Tibial nerve (tissue), 4 donors: ENCODE measurements at regions not wholly inside any gene's neighbourhood (a gene's known extent, or its start where the extent isn't known, plus 50 kb on each side); places are given as distances from the start of the nearest gene placed in this dataset.

Source experiments
- EP300 ChIP-seq, 2 donors: sonication (generic); formaldehyde crosslinking; IDR thresholded peaks; one replicate each; pipeline ENCODE4 v1.6.1; 2017; ENCODE audit warnings: antibody characterized with exemption in 2 of 2, mild to moderate bottlenecking in 1 of 2
- POLR2A ChIP-seq, 2 donors: fragments of 450-650 bp; IDR thresholded peaks; one replicate each; pipeline ENCODE4 v1.6.1; 2017; ENCODE audit warnings: antibody characterized with exemption in 2 of 2, mild to moderate bottlenecking in 2 of 2, moderate library complexity in 2 of 2
- TF ChIP-seq, protein P1 (sequence below), 5 experiments: fragments of 200-600 bp in 3 of 5; fragments of 450-650 bp in 2 of 5; sonication (generic) in 3 of 5; IDR thresholded peaks; one replicate each; pipeline ENCODE4 v1.5.1; 2016 to 2019; ENCODE audit warnings: antibody characterized with exemption in 5 of 5, mild to moderate bottlenecking in 3 of 5, moderate library complexity in 2 of 5

DNA sequence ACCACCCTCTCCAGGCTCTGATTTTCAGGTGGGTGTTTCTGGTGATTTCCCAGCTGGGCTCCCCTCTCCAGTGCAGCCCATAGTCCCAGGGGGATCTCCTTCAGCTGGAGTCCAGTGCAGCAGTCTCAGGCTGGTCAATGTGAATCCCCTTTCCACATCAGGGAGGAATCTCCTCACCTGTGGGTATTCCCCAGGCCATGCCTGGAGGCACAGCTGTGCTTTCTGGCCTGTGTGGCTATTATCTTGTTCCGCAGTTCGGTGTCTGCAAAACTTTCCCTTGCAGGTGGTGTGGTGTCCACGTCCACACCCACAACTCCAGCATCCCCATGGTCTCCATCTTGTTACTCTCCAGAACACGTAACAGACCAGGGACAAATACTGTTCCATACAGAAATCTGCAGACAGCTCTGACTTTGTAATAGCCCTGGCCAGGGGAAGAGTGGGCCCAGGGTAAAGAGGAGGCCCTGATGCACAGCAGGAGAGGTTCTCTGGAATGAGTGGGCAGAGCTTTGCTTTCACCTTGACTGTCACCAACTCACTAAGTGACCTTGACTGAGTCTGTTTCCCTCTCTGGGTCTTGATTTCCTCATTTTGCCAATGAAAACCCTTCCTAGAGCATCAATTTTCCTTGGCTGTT lies 183.2 kb downstream of the CSNK2A3 start:
- TF ChIP-seq POLR2A (IDR thresholded peaks at IDR 0.05), result no peak
- TF ChIP-seq, protein P1, sequence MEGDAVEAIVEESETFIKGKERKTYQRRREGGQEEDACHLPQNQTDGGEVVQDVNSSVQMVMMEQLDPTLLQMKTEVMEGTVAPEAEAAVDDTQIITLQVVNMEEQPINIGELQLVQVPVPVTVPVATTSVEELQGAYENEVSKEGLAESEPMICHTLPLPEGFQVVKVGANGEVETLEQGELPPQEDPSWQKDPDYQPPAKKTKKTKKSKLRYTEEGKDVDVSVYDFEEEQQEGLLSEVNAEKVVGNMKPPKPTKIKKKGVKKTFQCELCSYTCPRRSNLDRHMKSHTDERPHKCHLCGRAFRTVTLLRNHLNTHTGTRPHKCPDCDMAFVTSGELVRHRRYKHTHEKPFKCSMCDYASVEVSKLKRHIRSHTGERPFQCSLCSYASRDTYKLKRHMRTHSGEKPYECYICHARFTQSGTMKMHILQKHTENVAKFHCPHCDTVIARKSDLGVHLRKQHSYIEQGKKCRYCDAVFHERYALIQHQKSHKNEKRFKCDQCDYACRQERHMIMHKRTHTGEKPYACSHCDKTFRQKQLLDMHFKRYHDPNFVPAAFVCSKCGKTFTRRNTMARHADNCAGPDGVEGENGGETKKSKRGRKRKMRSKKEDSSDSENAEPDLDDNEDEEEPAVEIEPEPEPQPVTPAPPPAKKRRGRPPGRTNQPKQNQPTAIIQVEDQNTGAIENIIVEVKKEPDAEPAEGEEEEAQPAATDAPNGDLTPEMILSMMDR (IDR thresholded peaks at IDR 0.05), result no peak
- TF ChIP-seq EP300 (IDR thresholded peaks at IDR 0.05), result no peak
